Testis (tissue), 2 donors: ENCODE measurements at regions not wholly inside any gene's neighbourhood (a gene's known extent, or its start where the extent isn't known, plus 50 kb on each side); places are given as distances from the start of the nearest gene placed in this dataset.

Experiments used
- CTCF ChIP-seq, 3 experiments: fragments of 450-650 bp in 2 of 3; fragments of 200-600 bp in 1 of 3; sonication (generic) in 1 of 3; IDR thresholded peaks; one replicate each; pipeline ENCODE4 v1.5.1; 2016 to 2019; ENCODE audit warnings: antibody characterized with exemption in 3 of 3, mild to moderate bottlenecking in 2 of 3, moderate library complexity in 1 of 3
- POLR2A ChIP-seq: fragments of 450-650 bp; IDR thresholded peaks from one replicate; pipeline ENCODE4 v1.6.1; 2017; ENCODE audit warnings: antibody characterized with exemption, mild to moderate bottlenecking, moderate library complexity

- TF ChIP-seq CTCF (IDR thresholded peaks at IDR 0.05) (no peak), POLR2A (no peak)
Measured at GRCh38 chr4:71847300-71847699, 63.4 kb upstream of the GC start.
